Vagina (tissue), 2 donors: ENCODE measurements at regions not wholly inside any gene's neighbourhood (a gene's known extent, or its start where the extent isn't known, plus 50 kb on each side); places are given as distances from the start of the nearest gene placed in this dataset.

Source experiments
- DNase-seq, 2 donors: peaks; one replicate each; pipeline ENCODE4 v3.0.0-alpha.2; 2017; ENCODE audit errors: extremely low spot score in 2 of 2
- H3K27ac ChIP-seq: fragments of 200-600 bp; sonication (generic); one replicate; pipeline ENCODE4 v1.5.1; 2019
- H3K27me3 ChIP-seq: fragments of 200-600 bp; sonication (generic); one replicate; pipeline ENCODE4 v1.5.1; 2019
- H3K36me3 ChIP-seq, 2 donors: fragments of 200-600 bp; sonication (generic); one replicate each; pipeline ENCODE4 v1.5.1; 2017 to 2019
- H3K4me1 ChIP-seq: fragments of 200-600 bp; sonication (generic); one replicate; pipeline ENCODE4 v1.5.1; 2019
- H3K4me3 ChIP-seq, 2 donors: fragments of 200-600 bp; sonication (generic); 1 replicate in 1 of 2; 2 replicates in 1 of 2; pipeline ENCODE4 v1.5.1; 2016 to 2019
- H3K9me3 ChIP-seq: fragments of 200-600 bp; sonication (generic); one replicate; pipeline ENCODE4 v1.5.1; 2019
- CTCF ChIP-seq, 3 experiments: fragments of 450-650 bp in 2 of 3; fragments of 200-600 bp in 1 of 3; sonication (generic) in 1 of 3; IDR thresholded peaks; one replicate each; pipeline ENCODE4 v1.5.1; 2017 to 2019; ENCODE audit warnings: antibody characterized with exemption in 3 of 3, mild to moderate bottlenecking in 2 of 3, moderate library complexity in 2 of 3
- POLR2A ChIP-seq, 2 donors: fragments of 450-650 bp; IDR thresholded peaks; one replicate each; pipeline ENCODE4 v1.6.1; 2017; ENCODE audit warnings: antibody characterized with exemption in 2 of 2, mild to moderate bottlenecking in 2 of 2, moderate library complexity in 2 of 2
- POLR2AphosphoS5 ChIP-seq, 2 donors: sonication (generic); formaldehyde crosslinking; IDR thresholded peaks; one replicate each; pipeline ENCODE4 v1.9.0; 2017; ENCODE audit warnings: antibody characterized with exemption in 2 of 2, mild to moderate bottlenecking in 2 of 2, low read depth in 1 of 2; ENCODE audit not compliant: insufficient read depth in 1 of 2
- intact Hi-C: fragments of 100-400 bp; cut with DNase I; formaldehyde crosslinking; loops from one replicate; pipeline ENCODE4 v1.15.1; 2023

GRCh38 chr2:7194950-7195349, 277.7 kb downstream of the RNF144A start:
- no peaks in the 10 kb centered on the region for H3K9me3 ChIP-seq
- no peaks in the 10 kb centered on the region for H3K36me3 ChIP-seq
- no peak overlapping the region for H3K4me3 ChIP-seq
- no peak overlapping the region for H3K27ac ChIP-seq
- no peaks in the 10 kb centered on the region for H3K27me3 ChIP-seq
- intact Hi-C loops: no loop called here
- no peaks in the 10 kb centered on the region for H3K4me1 ChIP-seq
- TF ChIP-seq POLR2AphosphoS5 (IDR thresholded peaks at IDR 0.05; ENCODE audit: insufficient read depth in 1 of 2, low read depth in 1 of 2): no peak
- TF ChIP-seq CTCF (IDR thresholded peaks at IDR 0.05): no peak
- TF ChIP-seq POLR2A (IDR thresholded peaks at IDR 0.05): no peak
- no peak for DNase-seq

- no peak for DNase-seq
- Histone ChIP-seq H3K4me3 (no peak overlapping the region), H3K36me3 (no peaks in the 10 kb centered on the region), H3K4me1 (no peaks in the 10 kb centered on the region), H3K27ac (no peak overlapping the region), H3K27me3 (no peaks in the 10 kb centered on the region), H3K9me3 (no peaks in the 10 kb centered on the region)
- intact Hi-C loops: no loop called here
- no peak for TF ChIP-seq POLR2A (IDR thresholded peaks at IDR 0.05)
- TF ChIP-seq CTCF (IDR thresholded peaks at IDR 0.05): no peak
- TF ChIP-seq POLR2AphosphoS5 (IDR thresholded peaks at IDR 0.05; ENCODE audit: insufficient read depth in 1 of 2, low read depth in 1 of 2): no peak
These were observed 279.7 kb downstream of the RNF144A start for GRCh38 chr2:7196883-7197282.

DNA sequence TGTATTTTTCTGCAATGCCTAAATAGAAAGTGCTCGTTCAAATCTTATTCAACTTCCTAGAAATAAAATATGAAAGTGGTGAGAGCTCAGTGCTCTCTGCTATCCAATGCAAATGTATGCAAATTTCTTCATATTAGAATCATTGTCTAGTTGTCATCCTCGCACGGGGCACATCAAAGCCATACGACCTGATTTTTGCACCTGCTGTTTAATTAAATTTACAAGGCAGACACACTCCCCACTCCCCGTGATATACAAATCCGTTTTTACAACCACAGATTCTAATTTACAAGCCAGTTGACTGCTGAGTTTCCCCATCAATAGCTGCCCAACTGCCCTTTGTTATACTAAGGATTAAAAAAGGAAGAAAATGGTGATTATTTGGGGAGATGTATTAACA, 284.6 kb downstream of the RNF144A start:
- Histone ChIP-seq H3K27ac (no peak overlapping the region), H3K9me3 (no peaks in the 10 kb centered on the region), H3K4me1 (no peaks in the 10 kb centered on the region), H3K4me3 (no peak overlapping the region), H3K36me3 (no peaks in the 10 kb centered on the region), H3K27me3 (no peaks in the 10 kb centered on the region)
- DNase-seq: no peak
- intact Hi-C loops: no loop called here
- TF ChIP-seq CTCF (IDR thresholded peaks at IDR 0.05): no peak
- TF ChIP-seq POLR2AphosphoS5 (IDR thresholded peaks at IDR 0.05; ENCODE audit: insufficient read depth in 1 of 2, low read depth in 1 of 2): no peak
- TF ChIP-seq POLR2A (IDR thresholded peaks at IDR 0.05): no peak

- intact Hi-C loops: no loop called here
- Histone ChIP-seq H3K27me3 (no peaks in the 10 kb centered on the region), H3K36me3 (no peaks in the 10 kb centered on the region), H3K27ac (no peak overlapping the region), H3K4me3 (no peak overlapping the region), H3K4me1 (no peaks in the 10 kb centered on the region), H3K9me3 (no peaks in the 10 kb centered on the region)
- no peak for DNase-seq
- TF ChIP-seq CTCF (IDR thresholded peaks at IDR 0.05) (peak; percentile 54 to 67 (median 60)), POLR2A (IDR thresholded peaks at IDR 0.05) (no peak)
These were observed 285.9 kb downstream of the RNF144A start for GRCh38 chr2:7203056-7203467.

DNA sequence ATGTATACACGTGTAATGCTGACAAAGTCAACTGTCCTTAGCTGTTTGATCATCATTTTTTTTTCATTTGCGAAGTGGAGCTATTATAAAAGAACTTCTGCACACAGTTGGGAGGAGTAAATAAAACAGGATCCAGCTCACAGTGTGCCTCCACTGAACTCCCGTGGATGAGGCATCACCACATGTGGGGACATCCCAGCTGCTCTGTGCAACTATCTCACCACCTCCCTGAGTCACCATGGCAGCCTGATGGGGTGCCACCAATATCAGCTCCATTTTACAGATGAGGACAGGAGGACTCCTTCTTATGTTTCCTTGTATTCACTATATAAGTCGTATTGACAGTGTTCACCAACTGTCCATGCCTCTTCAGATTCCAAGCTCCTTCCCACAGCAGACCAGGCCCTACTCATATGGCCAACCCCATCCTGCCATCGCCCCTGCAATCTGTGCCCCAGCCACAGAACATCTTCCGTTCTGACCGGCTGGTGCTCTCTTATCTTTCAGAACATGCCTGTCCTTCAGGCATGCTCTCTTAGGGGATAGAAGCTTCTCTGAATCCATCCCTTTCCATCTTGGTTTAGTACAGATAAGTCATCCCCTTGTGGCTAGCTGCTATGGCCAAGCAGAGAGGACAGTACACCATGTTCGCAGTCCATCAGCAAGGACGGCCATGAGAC, 288.1 kb downstream of the RNF144A start:
- no peak overlapping the region for H3K4me3 ChIP-seq
- no peak for DNase-seq
- no peaks in the 10 kb centered on the region for H3K36me3 ChIP-seq
- H3K4me1 ChIP-seq: no peaks in the 10 kb centered on the region
- H3K27me3 ChIP-seq: no peaks in the 10 kb centered on the region
- no peak for TF ChIP-seq POLR2A (IDR thresholded peaks at IDR 0.05)
- no peak for TF ChIP-seq POLR2AphosphoS5 (IDR thresholded peaks at IDR 0.05; ENCODE audit: insufficient read depth in 1 of 2, low read depth in 1 of 2)
- no peak for TF ChIP-seq CTCF (IDR thresholded peaks at IDR 0.05)
- intact Hi-C loops: no loop called here
- no peaks in the 10 kb centered on the region for H3K9me3 ChIP-seq
- H3K27ac ChIP-seq: no peak overlapping the region
